Loucy (cell line): ENCODE measurements at regions not wholly inside any gene's neighbourhood (a gene's known extent, or its start where the extent isn't known, plus 50 kb on each side); places are given as distances from the start of the nearest gene placed in this dataset.

ENCODE experiments used
- H2AFZ ChIP-seq: fragments of 200-600 bp; sonication (generic); 2 replicates; pipeline ENCODE4 v1.6.0; 2016; ENCODE audit warnings: antibody characterized with exemption, mild to moderate bottlenecking, low read length, moderate library complexity
- H3F3A ChIP-seq: fragments of 200-600 bp; 2 replicates; pipeline ENCODE4 v1.6.0; 2016; ENCODE audit warnings: antibody characterized with exemption, low read depth, mild to moderate bottlenecking
- H3K27me3 ChIP-seq: fragments of 200-600 bp; sonication (generic); 2 replicates; pipeline ENCODE4 v1.6.1; 2014; ENCODE audit warnings: low read length, mild to moderate bottlenecking; ENCODE audit not compliant: insufficient read depth, poor library complexity, severe bottlenecking
- H3K36me3 ChIP-seq: fragments of 200-600 bp; sonication (generic); 2 replicates; pipeline ENCODE4 v1.6.1; 2016; ENCODE audit warnings: low read length; ENCODE audit not compliant: insufficient read depth
- H3K4me1 ChIP-seq: fragments of 200-600 bp; sonication (generic); 2 replicates; pipeline ENCODE4 v1.5.1; 2014; ENCODE audit warnings: low read length, mild to moderate bottlenecking; ENCODE audit not compliant: insufficient read depth, poor library complexity, severe bottlenecking
- H3K4me2 ChIP-seq: fragments of 200-600 bp; sonication (generic); 2 replicates; pipeline ENCODE4 v1.6.0; 2014; ENCODE audit warnings: antibody characterized with exemption, low read length, low read depth, mild to moderate bottlenecking; ENCODE audit not compliant: poor library complexity, severe bottlenecking
- H3K4me3 ChIP-seq: fragments of 200-600 bp; sonication (generic); 2 replicates; pipeline ENCODE4 v1.5.1; 2014; ENCODE audit warnings: low read length, mild to moderate bottlenecking, mixed read lengths; ENCODE audit not compliant: poor library complexity, severe bottlenecking
- H3K79me2 ChIP-seq: fragments of 200-600 bp; sonication (generic); 2 replicates; pipeline ENCODE4 v1.6.1; 2014; ENCODE audit warnings: low read length; ENCODE audit not compliant: insufficient read depth
- H3K9ac ChIP-seq: fragments of 200-600 bp; sonication (generic); 2 replicates; pipeline ENCODE4 v1.6.0; 2014; ENCODE audit warnings: mild to moderate bottlenecking, low read depth, low read length, moderate library complexity; ENCODE audit not compliant: poor library complexity, severe bottlenecking
- H3K9me2 ChIP-seq: fragments of 200-600 bp; sonication (generic); replicated peaks from 2 replicates; pipeline ENCODE4 v1.6.1; 2016; ENCODE audit warnings: low read depth, low read length, mixed read lengths
- H3K9me3 ChIP-seq: fragments of 200-600 bp; sonication (generic); 2 replicates; pipeline ENCODE4 v1.6.1; 2014; ENCODE audit warnings: mild to moderate bottlenecking, antibody characterized with exemption, low read length, low read depth; ENCODE audit not compliant: insufficient read depth
- H4K20me1 ChIP-seq: fragments of 200-600 bp; sonication (generic); 2 replicates; pipeline ENCODE4 v1.6.0; 2014; ENCODE audit warnings: antibody characterized with exemption, low read length, mild to moderate bottlenecking; ENCODE audit not compliant: insufficient read depth, poor library complexity, severe bottlenecking
- CTCF ChIP-seq: fragments of 200-600 bp; sonication (generic); conservative IDR thresholded peaks from 2 replicates; pipeline ENCODE4 v1.5.1; 2014; ENCODE audit warnings: mild to moderate bottlenecking, antibody characterized with exemption, low read length
- EZH2phosphoT487 ChIP-seq: fragments of 200-600 bp; IDR thresholded peaks from 2 replicates; pipeline ENCODE4 v1.6.1; 2018; ENCODE audit warnings: antibody characterized with exemption, mild to moderate bottlenecking, moderate library complexity, borderline replicate concordance

- no peaks in the 10 kb centered on the region for H3K9me3 ChIP-seq
- no peaks in the 10 kb centered on the region for H3K4me1 ChIP-seq
- no peak overlapping the region for H3K4me2 ChIP-seq
- TF ChIP-seq CTCF: no peak
- TF ChIP-seq EZH2phosphoT487: no peak
- H4K20me1 ChIP-seq: no peaks in the 10 kb centered on the region
- H3K36me3 ChIP-seq: no peaks in the 10 kb centered on the region
- no peaks in the 10 kb centered on the region for H3K9me2 ChIP-seq
- no peaks in the 10 kb centered on the region for H3K27me3 ChIP-seq
- H2AFZ ChIP-seq: no peak overlapping the region
- no peaks in the 10 kb centered on the region for H3F3A ChIP-seq
- no peak overlapping the region for H3K9ac ChIP-seq
- no peaks in the 10 kb centered on the region for H3K79me2 ChIP-seq
- no peak overlapping the region for H3K4me3 ChIP-seq
Observed at GRCh38 chr4:179417357-179417756, 1975.1 kb upstream of the AGA start.

- no peaks in the 10 kb centered on the region for H3K4me1 ChIP-seq
- no peak overlapping the region for H3K4me3 ChIP-seq
- no peaks in the 10 kb centered on the region for H3K9me2 ChIP-seq
- H3K9ac ChIP-seq: no peak overlapping the region
- no peak overlapping the region for H2AFZ ChIP-seq
- H4K20me1 ChIP-seq: no peaks in the 10 kb centered on the region
- H3K9me3 ChIP-seq: 0 out of 2 replicates have a peak, but pooled peaks cover 1% of the 10 kb centered on the region
- H3K27me3 ChIP-seq: no peaks in the 10 kb centered on the region
- no peaks in the 10 kb centered on the region for H3K79me2 ChIP-seq
- no peaks in the 10 kb centered on the region for H3K36me3 ChIP-seq
- TF ChIP-seq EZH2phosphoT487: no peak
- TF ChIP-seq CTCF: no peak
- H3K4me2 ChIP-seq: no peak overlapping the region
- no peaks in the 10 kb centered on the region for H3F3A ChIP-seq
Observed at GRCh38 chr4:179437962-179438361, 1995.7 kb upstream of the AGA start.

- Histone ChIP-seq H3K79me2 (no peaks in the 10 kb centered on the region), H3K27me3 (no peaks in the 10 kb centered on the region), H3F3A (no peaks in the 10 kb centered on the region), H3K4me3 (no peak overlapping the region), H4K20me1 (no peaks in the 10 kb centered on the region), H3K4me2 (no peak overlapping the region), H3K36me3 (no peaks in the 10 kb centered on the region), H3K9ac (no peak overlapping the region), H3K9me3 (no peaks in the 10 kb centered on the region), H2AFZ (no peak overlapping the region), H3K4me1 (no peaks in the 10 kb centered on the region), H3K9me2 (no peaks in the 10 kb centered on the region)
- no peak for TF ChIP-seq CTCF
Observed at GRCh38 chr4:179441596-179441995, 1999.4 kb upstream of the AGA start.
